CD4-positive, alpha-beta T cell treated with Interleukin-6 at 100 ng/mL for 8 hours (primary cell): ENCODE measurements at regions not wholly inside any gene's neighbourhood (a gene's known extent, or its start where the extent isn't known, plus 50 kb on each side); places are given as distances from the start of the nearest gene placed in this dataset.

Source experiments
- DNase-seq: peaks from one replicate; pipeline ENCODE4 v3.0.0-alpha.2; 2020; ENCODE audit warnings: mixed read lengths, low spot score

GRCh38 chr18:67290421-67290820, 226.1 kb downstream of the DSEL start:
- DNase-seq = no peak

- DNase-seq = no peak
These were observed 230.9 kb downstream of the DSEL start for GRCh38 chr18:67285583-67285982.

- DNase-seq = no peak
These were observed 233.7 kb downstream of the DSEL start for GRCh38 chr18:67282796-67283195.

GRCh38 chr18:67281746-67282145, 234.8 kb downstream of the DSEL start:
- DNase-seq = no peak

- DNase-seq = no peak
These were observed 235.9 kb downstream of the DSEL start for GRCh38 chr18:67280486-67281242.

GRCh38 chr18:67279988-67280387, 236.5 kb downstream of the DSEL start:
- no peak for DNase-seq

- no peak for DNase-seq
These were observed 237.5 kb downstream of the DSEL start for GRCh38 chr18:67278984-67279383.

- DNase-seq = no peak
These were observed 239.9 kb downstream of the DSEL start for GRCh38 chr18:67276638-67277037.

GRCh38 chr18:67273288-67273687, 243.2 kb downstream of the DSEL start:
- DNase-seq = no peak

GRCh38 chr18:67269206-67269605, 247.3 kb downstream of the DSEL start:
- DNase-seq = no peak

GRCh38 chr18:67268530-67268929, 248.0 kb downstream of the DSEL start:
- DNase-seq = no peak

GRCh38 chr18:67266246-67267237, 250.0 kb downstream of the DSEL start:
- DNase-seq = no peak

- DNase-seq = peak; percentile 27
These were observed 250.9 kb downstream of the DSEL start for GRCh38 chr18:67265464-67266245.

GRCh38 chr18:67261931-67262552, 254.5 kb downstream of the DSEL start:
- no peak for DNase-seq

- DNase-seq = no peak
These were observed 255.7 kb downstream of the DSEL start for GRCh38 chr18:67260841-67261240.

- DNase-seq = no peak
These were observed 265.6 kb downstream of the DSEL start for GRCh38 chr18:67250776-67251424.

GRCh38 chr18:67243799-67244587, 272.5 kb downstream of the DSEL start:
- peak; percentile 1 for DNase-seq

- DNase-seq = no peak
These were observed 274.5 kb downstream of the DSEL start for GRCh38 chr18:67242001-67242400.

- no peak for DNase-seq
These were observed 275.2 kb downstream of the DSEL start for GRCh38 chr18:67241299-67241698.

GRCh38 chr18:67239826-67240225, 276.7 kb downstream of the DSEL start:
- no peak for DNase-seq
